Activated naive CD4-positive, alpha-beta T cell treated with anti-CD3 and anti-CD28 coated beads, Interleukin-2, amount 50 U/mL, for 16 hours (primary cell): ENCODE measurements at regions not wholly inside any gene's neighbourhood (a gene's known extent, or its start where the extent isn't known, plus 50 kb on each side); places are given as distances from the start of the nearest gene placed in this dataset.
"Not testable (repeated sequence)": the region's sequence is repeated elsewhere in the genome, so short reads cannot be mapped to it uniquely, and the experiment has no call there.

Source experiments
- DNase-seq: peaks from one replicate; pipeline ENCODE4 v3.0.0-alpha.2; 2020

DNA sequence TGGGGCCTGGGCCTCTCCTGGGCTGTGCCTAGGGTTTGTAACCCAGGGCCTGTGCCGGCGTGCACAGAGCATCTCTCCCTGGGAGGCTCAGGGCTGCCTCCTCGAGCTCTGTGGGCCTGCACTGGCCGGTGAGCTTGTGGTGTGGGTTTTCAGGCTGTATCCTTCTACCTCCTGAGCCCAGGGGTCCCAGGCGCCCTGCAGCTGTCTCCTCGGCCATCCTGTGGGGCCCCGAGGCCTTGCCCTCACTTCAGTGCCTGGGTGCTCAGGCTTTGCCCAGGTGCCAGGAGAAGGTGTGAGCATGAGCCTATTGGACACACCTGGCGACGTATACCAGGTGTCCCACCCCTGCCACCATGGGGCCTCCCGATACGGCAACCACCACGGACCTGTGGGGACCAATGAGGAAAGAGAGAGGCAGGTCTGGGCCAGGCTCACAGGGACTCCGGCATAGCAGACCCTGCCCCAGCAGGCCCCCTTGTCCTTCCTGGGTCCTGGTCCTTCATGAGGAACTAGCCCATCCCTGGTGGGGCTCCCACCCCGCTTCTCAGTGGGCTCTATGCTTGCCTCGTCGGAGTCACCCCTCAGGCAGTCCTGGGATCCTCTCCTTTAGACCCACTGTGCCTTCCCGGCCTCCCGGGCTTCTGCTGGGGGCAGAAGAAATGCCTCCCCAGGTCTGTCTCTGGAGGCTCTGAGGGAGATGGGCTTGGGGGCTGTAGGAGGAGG is 400.2 kb downstream of the TMEM121 start:
- DNase-seq = no peak

- DNase-seq = no peak
Observed at GRCh38 chr14:105927096-105928060, 401.0 kb downstream of the TMEM121 start.

DNA sequence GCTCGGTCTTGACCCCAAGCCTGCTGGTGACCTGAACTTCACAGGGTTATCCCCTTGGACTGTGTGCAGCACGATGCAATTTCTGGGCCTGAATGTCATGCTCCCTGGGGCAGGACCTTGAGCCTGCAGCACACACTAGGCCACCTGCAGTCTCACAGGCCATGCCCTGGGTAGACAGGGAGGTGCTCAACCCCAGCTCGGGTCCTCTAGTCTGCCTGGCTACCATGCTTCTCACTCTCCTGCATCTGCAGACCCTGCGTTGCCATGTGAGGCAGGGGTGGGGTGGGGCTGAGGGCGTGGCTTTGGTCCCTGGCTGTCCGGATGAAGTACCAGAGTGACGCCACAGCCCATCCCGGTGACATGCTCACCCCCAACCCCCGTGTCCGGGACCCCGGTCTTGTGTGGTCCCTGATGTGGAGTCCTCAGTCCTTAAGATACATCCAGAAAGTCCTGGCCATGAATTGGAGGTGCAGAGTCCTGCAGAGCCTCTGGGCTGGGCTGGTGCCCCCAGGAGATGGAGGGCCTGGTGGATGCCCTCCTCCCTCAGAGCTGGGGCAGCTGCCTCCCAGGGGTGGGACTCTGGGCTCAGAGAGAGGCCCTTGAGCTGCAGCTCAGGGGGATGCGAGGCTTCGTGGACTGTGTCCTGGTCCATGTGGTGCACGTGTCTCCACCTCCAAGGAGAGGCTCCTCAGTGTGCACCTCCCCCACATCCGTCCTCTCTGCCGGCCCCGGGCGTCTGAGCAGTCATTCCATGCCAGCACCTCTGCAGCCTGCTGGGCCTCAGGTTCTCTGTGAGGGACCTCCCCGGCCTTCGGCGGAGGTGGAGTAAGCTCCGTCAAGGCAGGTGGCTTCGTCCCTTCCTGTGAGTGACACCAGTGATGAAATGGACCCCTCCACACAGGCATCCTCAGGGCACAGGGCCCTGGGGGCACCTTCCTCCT is 402.1 kb downstream of the TMEM121 start:
- DNase-seq = not testable (repeated sequence)

DNA sequence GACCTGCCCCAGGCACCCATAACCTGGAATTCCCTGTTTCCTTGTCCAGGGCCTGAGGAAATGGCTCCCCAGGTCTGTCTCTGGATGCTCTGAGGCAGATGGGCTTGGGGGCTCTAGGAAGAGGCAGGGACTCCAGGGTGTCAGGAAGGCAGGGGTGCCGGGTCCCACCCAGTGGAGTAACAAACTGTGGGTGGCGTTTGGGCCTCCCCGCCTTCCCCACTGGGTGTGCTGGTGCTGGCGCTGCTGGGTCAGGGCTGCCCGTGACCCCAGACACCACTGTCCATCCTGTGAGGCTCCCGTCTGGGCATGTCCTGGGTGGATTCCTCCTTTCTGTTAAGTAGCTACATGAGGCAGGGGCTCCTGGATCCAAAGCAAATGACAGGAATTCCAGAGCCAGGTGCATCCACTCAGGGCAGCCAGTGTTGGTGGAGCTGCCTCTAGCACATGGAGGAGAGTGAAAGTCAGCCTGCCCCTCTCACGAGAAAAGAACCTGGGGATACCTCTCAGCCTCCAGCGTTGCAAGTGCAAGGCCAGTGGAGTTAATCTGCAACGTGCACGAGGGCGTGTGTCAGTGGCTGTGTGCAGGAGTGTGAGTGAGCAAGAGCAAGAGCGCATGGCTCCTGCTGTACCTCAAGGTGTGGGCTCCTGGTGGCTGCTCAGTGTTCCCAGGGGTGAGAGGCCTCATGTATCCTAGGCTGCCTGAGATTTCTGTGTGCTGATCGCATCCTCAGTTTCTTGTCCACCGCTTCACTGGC is 403.1 kb downstream of the TMEM121 start:
- no peak for DNase-seq

GRCh38 chr14:105930572-105930971 is 404.2 kb downstream of the TMEM121 start:
- DNase-seq = no peak

GRCh38 chr14:105931808-105932483 is 405.6 kb downstream of the TMEM121 start:
- no peak for DNase-seq

DNA sequence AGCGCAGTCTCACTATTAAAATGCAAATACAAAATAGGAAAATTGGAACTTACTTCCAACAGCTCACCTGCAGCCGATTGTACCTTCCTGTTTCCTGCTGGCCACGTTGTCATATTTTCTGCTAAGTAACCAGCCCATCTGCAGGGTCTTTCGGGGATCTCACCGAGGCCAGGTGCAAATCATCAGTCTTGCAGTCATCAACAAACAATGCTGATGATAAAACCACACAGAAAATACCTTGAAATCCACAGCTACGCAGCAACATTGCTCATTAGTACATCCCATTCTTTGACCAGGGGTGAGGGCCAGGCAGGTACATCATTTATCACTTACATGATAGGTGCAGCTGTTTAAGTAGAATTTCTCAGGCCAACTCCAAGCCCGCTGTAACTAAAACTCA is 406.9 kb downstream of the TMEM121 start:
- DNase-seq = no peak

DNA sequence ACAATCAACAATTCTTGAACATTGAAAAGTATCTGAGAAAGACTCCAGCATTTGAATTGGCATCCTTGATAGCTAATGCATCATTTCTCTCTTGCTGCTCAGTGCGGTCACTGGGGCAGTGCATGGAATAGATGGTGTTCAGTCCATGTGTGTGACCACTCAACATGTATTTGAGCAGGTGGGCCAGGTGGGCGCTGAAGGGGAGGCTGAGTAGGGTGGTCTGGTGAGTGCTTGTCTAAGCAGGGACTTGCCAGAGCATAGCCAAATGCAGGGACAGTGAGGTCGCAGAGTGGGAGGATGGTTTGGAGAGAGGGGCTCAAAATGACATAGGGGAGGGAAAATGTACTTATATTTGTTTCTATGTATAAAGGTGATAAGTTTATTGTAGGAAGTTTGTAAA is 409.0 kb downstream of the TMEM121 start:
- DNase-seq = no peak

GRCh38 chr14:105937253-105938054 is 411.1 kb downstream of the TMEM121 start:
- DNase-seq = no peak

DNA sequence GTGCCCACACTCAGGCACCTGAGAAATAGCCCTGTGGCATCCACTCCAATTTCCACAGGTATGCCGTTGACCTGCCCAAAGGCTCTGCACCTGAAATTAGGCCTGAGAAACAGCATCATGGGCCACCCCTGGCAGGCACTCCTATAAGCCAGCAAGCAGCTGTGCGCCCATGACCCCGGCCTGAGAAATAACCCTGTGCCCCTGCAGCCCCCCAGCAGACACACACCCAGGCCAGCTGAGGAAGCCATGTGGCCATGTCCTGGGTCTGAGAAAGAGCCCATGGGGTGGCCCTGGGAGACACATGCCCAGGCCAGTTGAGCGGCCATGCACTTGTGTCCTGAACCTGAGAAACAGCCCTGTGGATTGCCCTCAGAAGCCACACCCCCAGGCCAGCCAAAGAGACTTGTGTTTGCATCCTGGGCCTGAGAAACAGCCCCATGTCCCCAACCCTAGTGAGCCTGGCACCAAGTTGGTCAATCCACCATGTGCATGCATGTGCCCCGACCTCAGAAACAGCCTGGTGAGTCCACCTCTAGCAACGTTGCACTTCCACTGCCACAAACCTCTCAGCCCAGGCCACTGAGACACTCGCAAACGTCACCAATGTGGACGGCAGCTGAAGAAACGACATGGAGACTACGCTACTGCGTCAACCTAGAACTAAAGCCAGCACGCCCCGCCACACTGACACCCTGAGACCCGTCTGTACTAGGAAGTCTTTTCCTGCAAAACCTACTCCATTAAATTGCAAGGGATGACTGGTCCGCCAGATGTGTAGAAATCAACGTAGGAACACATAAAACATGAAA is 411.9 kb downstream of the TMEM121 start:
- no peak for DNase-seq

- DNase-seq = no peak
Observed at GRCh38 chr14:105938959-105939358, 412.6 kb downstream of the TMEM121 start.

DNA sequence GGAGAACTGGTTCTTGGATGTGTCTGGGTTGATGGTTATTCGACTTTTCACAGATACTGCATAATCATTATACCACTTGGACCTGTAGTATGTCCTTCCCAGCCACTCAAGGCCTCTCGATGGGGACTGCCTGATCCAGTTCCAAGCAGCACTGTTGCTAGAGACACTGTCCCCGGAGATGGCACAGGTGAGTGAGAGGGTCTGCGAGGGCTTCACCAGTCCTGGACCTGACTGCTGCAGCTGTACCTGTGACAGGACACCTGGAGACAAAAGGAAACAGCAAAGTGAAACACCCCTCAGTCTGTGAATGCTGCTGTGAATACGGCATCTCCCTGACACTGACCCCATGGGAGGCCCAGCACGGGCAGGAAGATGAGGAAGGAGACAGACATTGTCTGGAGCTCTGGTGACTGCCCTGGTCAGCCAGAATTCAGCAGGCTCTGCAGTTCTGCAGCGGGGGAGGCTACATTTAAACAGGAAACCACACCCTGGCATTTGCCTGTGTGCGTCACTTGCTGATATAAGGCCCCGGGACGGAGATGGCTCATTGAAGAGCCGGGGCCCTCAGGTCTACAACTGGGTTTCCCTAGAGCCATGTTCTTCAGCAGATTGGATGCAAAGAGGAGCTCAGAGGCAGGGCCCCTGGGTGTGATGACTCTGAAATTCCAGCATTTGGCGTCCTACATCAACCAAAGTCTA is 413.6 kb downstream of the TMEM121 start:
- no peak for DNase-seq

DNA sequence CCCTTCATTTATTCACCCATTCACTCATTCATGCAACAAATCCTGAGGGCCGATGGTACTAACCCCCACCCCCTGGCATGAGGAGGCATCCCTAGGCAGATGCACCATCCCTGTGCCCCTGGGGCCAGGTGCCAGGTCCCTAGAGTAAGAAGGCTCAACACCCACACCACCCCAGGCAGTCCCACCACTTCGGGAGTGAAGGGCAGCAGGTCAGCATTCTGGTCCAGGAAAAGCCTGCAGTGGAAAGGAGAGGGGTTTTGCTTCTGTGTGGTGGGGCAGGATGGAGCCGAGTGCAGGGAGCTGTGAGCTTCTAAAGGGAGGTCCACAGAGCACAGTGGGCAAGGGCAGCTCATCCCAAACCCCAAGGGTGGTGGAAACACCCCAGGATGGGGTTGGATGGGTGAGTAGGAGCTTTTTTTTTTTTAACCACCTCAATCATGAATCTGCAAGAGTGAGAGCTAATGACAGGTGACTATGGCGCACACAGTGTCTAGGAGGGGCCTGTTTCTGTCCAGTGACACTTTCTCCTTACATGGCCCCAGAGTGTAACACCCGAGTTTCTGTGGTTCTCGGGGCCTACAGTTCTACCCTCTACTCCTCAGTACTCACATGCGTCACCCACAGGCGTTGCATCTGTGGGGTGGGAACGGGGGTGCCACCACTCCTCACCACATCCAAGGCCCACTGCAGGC is 414.3 kb downstream of the TMEM121 start:
- no peak for DNase-seq

- no peak for DNase-seq
Observed at GRCh38 chr14:105941226-105942166, 415.1 kb downstream of the TMEM121 start.

DNA sequence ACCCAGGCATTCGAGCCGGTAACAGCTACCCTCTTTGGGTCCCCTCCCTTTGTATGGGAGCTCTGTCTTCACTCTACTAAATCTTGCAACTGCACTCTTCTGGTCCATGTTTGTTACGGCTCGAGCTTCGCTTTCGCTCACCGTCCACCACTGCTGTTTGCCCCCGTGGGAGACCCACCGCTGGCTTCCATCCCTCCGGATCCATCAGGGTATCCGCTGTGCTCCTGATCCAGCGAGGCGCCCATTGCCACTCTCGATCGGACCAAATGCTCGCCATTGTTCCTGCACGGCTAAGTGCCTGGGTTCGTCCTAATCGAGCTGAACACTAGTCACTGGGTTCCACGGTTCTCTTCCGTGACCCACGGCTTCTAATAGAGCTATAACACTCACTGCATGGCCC is 416.3 kb downstream of the TMEM121 start:
- not testable (repeated sequence) for DNase-seq

GRCh38 chr14:105943973-105944602 is 417.7 kb downstream of the TMEM121 start:
- no peak for DNase-seq
